Esophagus mucosa (tissue), 1 donor: ENCODE measurements at regions not wholly inside any gene's neighbourhood (a gene's known extent, or its start where the extent isn't known, plus 50 kb on each side); places are given as distances from the start of the nearest gene placed in this dataset.

Source experiments
- ATAC-seq: fragments of 200-7000 bp; cut with Tn5 transposase; one replicate; pipeline ENCODE4 v1.9.1; 2020
- donor health status: DM: yes; HTN: yes; CAD: no.

GRCh38 chr5:125301711-125302110 lies 555.3 kb upstream of the ZNF608 start:
- no peak for ATAC-seq

- ATAC-seq, result peak; percentile 53
Observed at GRCh38 chr5:125302577-125302976, 556.1 kb upstream of the ZNF608 start.

- ATAC-seq, result no peak
Observed at GRCh38 chr5:125306741-125307140, 560.3 kb upstream of the ZNF608 start.

GRCh38 chr5:125310749-125311148 lies 564.3 kb upstream of the ZNF608 start:
- peak; percentile 85 for ATAC-seq

GRCh38 chr5:125311743-125312142 lies 565.3 kb upstream of the ZNF608 start:
- ATAC-seq, result peak; percentile 18

GRCh38 chr5:125313555-125313954 lies 567.1 kb upstream of the ZNF608 start:
- ATAC-seq, result no peak

GRCh38 chr5:125315306-125315705 lies 568.9 kb upstream of the ZNF608 start:
- ATAC-seq, result no peak

GRCh38 chr5:125316391-125316790 lies 570.0 kb upstream of the ZNF608 start:
- ATAC-seq, result no peak

- no peak for ATAC-seq
Observed at GRCh38 chr5:125316915-125317535, 570.6 kb upstream of the ZNF608 start.

- ATAC-seq, result no peak
Observed at GRCh38 chr5:125317536-125317995, 571.1 kb upstream of the ZNF608 start.

GRCh38 chr5:125321654-125322053 lies 575.2 kb upstream of the ZNF608 start:
- no peak for ATAC-seq

GRCh38 chr5:125323613-125324012 lies 577.2 kb upstream of the ZNF608 start:
- no peak for ATAC-seq

- ATAC-seq, result no peak
Observed at GRCh38 chr5:125325488-125326149, 579.2 kb upstream of the ZNF608 start.

- no peak for ATAC-seq
Observed at GRCh38 chr5:125326150-125326510, 579.7 kb upstream of the ZNF608 start.

- no peak for ATAC-seq
Observed at GRCh38 chr5:125327676-125328075, 581.2 kb upstream of the ZNF608 start.

GRCh38 chr5:125331987-125332598 lies 585.7 kb upstream of the ZNF608 start:
- no peak for ATAC-seq

GRCh38 chr5:125333416-125333815 lies 587.0 kb upstream of the ZNF608 start:
- ATAC-seq, result no peak

GRCh38 chr5:125336401-125336800 lies 590.0 kb upstream of the ZNF608 start:
- ATAC-seq, result no peak

- ATAC-seq, result no peak
Observed at GRCh38 chr5:125337294-125337693, 590.9 kb upstream of the ZNF608 start.

GRCh38 chr5:125338440-125339174 lies 592.2 kb upstream of the ZNF608 start:
- ATAC-seq, result no peak

- no peak for ATAC-seq
Observed at GRCh38 chr5:125341436-125341835, 595.0 kb upstream of the ZNF608 start.

GRCh38 chr5:125343015-125343414 lies 596.6 kb upstream of the ZNF608 start:
- no peak for ATAC-seq

GRCh38 chr5:125346316-125346715 lies 599.9 kb upstream of the ZNF608 start:
- no peak for ATAC-seq
